Medulla oblongata (tissue), 1 donor: ENCODE measurements at regions not wholly inside any gene's neighbourhood (a gene's known extent, or its start where the extent isn't known, plus 50 kb on each side); places are given as distances from the start of the nearest gene placed in this dataset.
A peak's percentile ranks its signal among the peaks of the same experiment; 100 is the strongest.

ENCODE experiments used
- DNase-seq: peaks from one replicate; pipeline ENCODE4 v3.0.0-alpha.2; 2015; ENCODE audit errors: extremely low spot score

- DNase-seq: no peak
Observed at GRCh38 chr17:77763023-77763422, 195.5 kb upstream of the TNRC6C start.

- DNase-seq: no peak
Observed at GRCh38 chr17:77763575-77763974, 194.9 kb upstream of the TNRC6C start.

- DNase-seq: no peak
Observed at GRCh38 chr17:77765292-77765691, 193.2 kb upstream of the TNRC6C start.

- no peak for DNase-seq
Observed at GRCh38 chr17:77767148-77767547, 191.4 kb upstream of the TNRC6C start.

GRCh38 chr17:77768248-77768852, 190.2 kb upstream of the TNRC6C start:
- no peak for DNase-seq

GRCh38 chr17:77769215-77769614, 189.3 kb upstream of the TNRC6C start:
- DNase-seq: no peak

GRCh38 chr17:77769762-77770161, 188.7 kb upstream of the TNRC6C start:
- no peak for DNase-seq

GRCh38 chr17:77770331-77771105, 188.0 kb upstream of the TNRC6C start:
- no peak for DNase-seq

GRCh38 chr17:77771145-77771544, 187.4 kb upstream of the TNRC6C start:
- no peak for DNase-seq

GRCh38 chr17:77771587-77771986, 186.9 kb upstream of the TNRC6C start:
- DNase-seq: no peak

GRCh38 chr17:77771998-77772397, 186.5 kb upstream of the TNRC6C start:
- no peak for DNase-seq

- DNase-seq: peak; percentile 15
Observed at GRCh38 chr17:77772461-77772897, 186.0 kb upstream of the TNRC6C start.

GRCh38 chr17:77772899-77773358, 185.6 kb upstream of the TNRC6C start:
- DNase-seq: no peak

- no peak for DNase-seq
Observed at GRCh38 chr17:77774182-77774581, 184.3 kb upstream of the TNRC6C start.

- peak; percentile 93 for DNase-seq
Observed at GRCh38 chr17:77778636-77779489, 179.6 kb upstream of the TNRC6C start.

- DNase-seq: peak; percentile 45
Observed at GRCh38 chr17:77779711-77780539, 178.6 kb upstream of the TNRC6C start.

- DNase-seq: no peak
Observed at GRCh38 chr17:77781536-77781935, 177.0 kb upstream of the TNRC6C start.

- no peak for DNase-seq
Observed at GRCh38 chr17:77782201-77782600, 176.3 kb upstream of the TNRC6C start.

GRCh38 chr17:77782611-77783010, 175.9 kb upstream of the TNRC6C start:
- no peak for DNase-seq

- DNase-seq: no peak
Observed at GRCh38 chr17:77783991-77784820, 174.3 kb upstream of the TNRC6C start.
